COLO829 (cell line): ENCODE measurements at regions not wholly inside any gene's neighbourhood (a gene's known extent, or its start where the extent isn't known, plus 50 kb on each side); places are given as distances from the start of the nearest gene placed in this dataset.
"Not testable (repeated sequence)": the region's sequence is repeated elsewhere in the genome, so short reads cannot be mapped to it uniquely, and the experiment has no call there.

ENCODE experiments used
- DNase-seq: peaks from one replicate; pipeline ENCODE4 v3.0.0; 2012; ENCODE audit warnings: low spot score

- DNase-seq = peak; percentile 33
Observed at GRCh38 chr5:145574889-145575573, 260.1 kb downstream of the PRELID2 start.

- DNase-seq = no peak
Observed at GRCh38 chr5:145568581-145568980, 266.6 kb downstream of the PRELID2 start.

- DNase-seq = peak; percentile 69
Observed at GRCh38 chr5:145562931-145563330, 272.2 kb downstream of the PRELID2 start.

- no peak for DNase-seq
Observed at GRCh38 chr5:145558288-145558687, 276.9 kb downstream of the PRELID2 start.

- no peak for DNase-seq
Observed at GRCh38 chr5:145557345-145557744, 277.8 kb downstream of the PRELID2 start.

- peak; percentile 53 for DNase-seq
Observed at GRCh38 chr5:145554399-145554798, 280.7 kb downstream of the PRELID2 start.

GRCh38 chr5:145553177-145553576 is 282.0 kb downstream of the PRELID2 start:
- no peak for DNase-seq

- no peak for DNase-seq
Observed at GRCh38 chr5:145551714-145552113, 283.4 kb downstream of the PRELID2 start.

- no peak for DNase-seq
Observed at GRCh38 chr5:145548097-145548496, 287.0 kb downstream of the PRELID2 start.

- no peak for DNase-seq
Observed at GRCh38 chr5:145544401-145544800, 290.7 kb downstream of the PRELID2 start.

GRCh38 chr5:145543968-145544367 is 291.2 kb downstream of the PRELID2 start:
- no peak for DNase-seq

- DNase-seq = no peak
Observed at GRCh38 chr5:145540375-145540774, 294.8 kb downstream of the PRELID2 start.

- no peak for DNase-seq
Observed at GRCh38 chr5:145539201-145539600, 295.9 kb downstream of the PRELID2 start.

- DNase-seq = no peak
Observed at GRCh38 chr5:145536133-145536532, 299.0 kb downstream of the PRELID2 start.

- DNase-seq = peak; percentile 4
Observed at GRCh38 chr5:145531038-145531734, 304.0 kb downstream of the PRELID2 start.

GRCh38 chr5:145521523-145521922 is 313.6 kb downstream of the PRELID2 start:
- no peak for DNase-seq

GRCh38 chr5:145521066-145521465 is 314.1 kb downstream of the PRELID2 start:
- no peak for DNase-seq

GRCh38 chr5:145520335-145520734 is 314.8 kb downstream of the PRELID2 start:
- no peak for DNase-seq

- not testable (repeated sequence) for DNase-seq
Observed at GRCh38 chr5:145517588-145517987, 317.6 kb downstream of the PRELID2 start.

GRCh38 chr5:145511351-145511750 is 323.8 kb downstream of the PRELID2 start:
- DNase-seq = no peak

GRCh38 chr5:145510769-145511168 is 324.4 kb downstream of the PRELID2 start:
- no peak for DNase-seq

- DNase-seq = no peak
Observed at GRCh38 chr5:145510324-145510723, 324.8 kb downstream of the PRELID2 start.

- DNase-seq = no peak
Observed at GRCh38 chr5:145509336-145510136, 325.6 kb downstream of the PRELID2 start.
